MM.1S (cell line): ENCODE measurements at regions not wholly inside any gene's neighbourhood (a gene's known extent, or its start where the extent isn't known, plus 50 kb on each side); places are given as distances from the start of the nearest gene placed in this dataset.

Source experiments
- EZH2 ChIP-seq: fragments of 300-600 bp; sonication (generic); optimal IDR thresholded peaks from 2 replicates; pipeline ENCODE3; 2017; ENCODE audit warnings: low read depth, mild to moderate bottlenecking, antibody characterized with exemption, low read length, mixed read lengths
- EZH2phosphoT487 ChIP-seq: fragments of 300-600 bp; sonication (generic); IDR thresholded peaks from 2 replicates; pipeline ENCODE4 v1.6.1; 2018; ENCODE audit warnings: antibody characterized with exemption, low read length
- TF ChIP-seq, protein P1 (sequence below): fragments of 300-600 bp; sonication (generic); IDR thresholded peaks from 2 replicates; pipeline ENCODE4 v1.5.1; 2016; ENCODE audit warnings: antibody characterized with exemption, low read length, mixed read lengths

DNA sequence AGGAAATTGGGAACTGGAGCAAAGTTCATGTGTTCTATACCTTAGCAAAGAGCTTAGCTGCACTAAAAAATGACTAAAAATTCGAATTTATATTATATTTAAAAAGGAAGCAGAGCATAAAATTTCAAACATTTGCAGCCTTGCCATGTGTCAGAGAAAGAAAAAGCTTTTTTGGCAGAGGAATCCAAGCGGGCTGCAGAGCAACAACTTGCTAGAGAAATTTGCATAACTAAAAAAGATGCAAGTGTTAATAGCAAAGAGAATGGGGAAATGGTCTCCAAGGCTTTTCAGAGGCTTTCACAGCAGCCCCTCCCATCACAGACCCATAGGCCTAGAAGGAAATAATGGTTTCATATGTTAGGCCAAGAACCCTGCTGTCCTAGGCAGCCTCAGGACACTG is 1315.9 kb downstream of the DSC3 start:
- TF ChIP-seq EZH2 (no peak), EZH2phosphoT487 (no peak)
- TF ChIP-seq, protein P1, sequence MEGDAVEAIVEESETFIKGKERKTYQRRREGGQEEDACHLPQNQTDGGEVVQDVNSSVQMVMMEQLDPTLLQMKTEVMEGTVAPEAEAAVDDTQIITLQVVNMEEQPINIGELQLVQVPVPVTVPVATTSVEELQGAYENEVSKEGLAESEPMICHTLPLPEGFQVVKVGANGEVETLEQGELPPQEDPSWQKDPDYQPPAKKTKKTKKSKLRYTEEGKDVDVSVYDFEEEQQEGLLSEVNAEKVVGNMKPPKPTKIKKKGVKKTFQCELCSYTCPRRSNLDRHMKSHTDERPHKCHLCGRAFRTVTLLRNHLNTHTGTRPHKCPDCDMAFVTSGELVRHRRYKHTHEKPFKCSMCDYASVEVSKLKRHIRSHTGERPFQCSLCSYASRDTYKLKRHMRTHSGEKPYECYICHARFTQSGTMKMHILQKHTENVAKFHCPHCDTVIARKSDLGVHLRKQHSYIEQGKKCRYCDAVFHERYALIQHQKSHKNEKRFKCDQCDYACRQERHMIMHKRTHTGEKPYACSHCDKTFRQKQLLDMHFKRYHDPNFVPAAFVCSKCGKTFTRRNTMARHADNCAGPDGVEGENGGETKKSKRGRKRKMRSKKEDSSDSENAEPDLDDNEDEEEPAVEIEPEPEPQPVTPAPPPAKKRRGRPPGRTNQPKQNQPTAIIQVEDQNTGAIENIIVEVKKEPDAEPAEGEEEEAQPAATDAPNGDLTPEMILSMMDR, result no peak
